NCI-H748 treated with DMSO at 0.1 percent for 48 hours (cell line): ENCODE measurements at regions not wholly inside any gene's neighbourhood (a gene's known extent, or its start where the extent isn't known, plus 50 kb on each side); places are given as distances from the start of the nearest gene placed in this dataset.

ENCODE experiments used
- DNase-seq: peaks from one replicate; lab custom pipeline; 2025; lab: John Stamatoyannopoulos, UW

GRCh38 chr4:156654410-156654809 is 317.2 kb downstream of the PDGFC start:
- DNase-seq = no peak

GRCh38 chr4:156643826-156644225 is 327.8 kb downstream of the PDGFC start:
- no peak for DNase-seq

GRCh38 chr4:156642161-156642560 is 329.4 kb downstream of the PDGFC start:
- DNase-seq = no peak

GRCh38 chr4:156638925-156639605 is 332.5 kb downstream of the PDGFC start:
- DNase-seq = no peak

- no peak for DNase-seq
Observed at GRCh38 chr4:156638334-156638733, 333.3 kb downstream of the PDGFC start.

GRCh38 chr4:156636381-156636780 is 335.2 kb downstream of the PDGFC start:
- DNase-seq = no peak

GRCh38 chr4:156635051-156635450 is 336.5 kb downstream of the PDGFC start:
- DNase-seq = no peak

- no peak for DNase-seq
Observed at GRCh38 chr4:156634612-156635011, 337.0 kb downstream of the PDGFC start.

- no peak for DNase-seq
Observed at GRCh38 chr4:156633847-156634246, 337.8 kb downstream of the PDGFC start.

- DNase-seq = no peak
Observed at GRCh38 chr4:156628858-156629257, 342.7 kb downstream of the PDGFC start.

- DNase-seq = no peak
Observed at GRCh38 chr4:156623376-156623775, 348.2 kb downstream of the PDGFC start.

GRCh38 chr4:156620786-156621185 is 350.8 kb downstream of the PDGFC start:
- DNase-seq = no peak

- DNase-seq = no peak
Observed at GRCh38 chr4:156619154-156619934, 352.3 kb downstream of the PDGFC start.

- DNase-seq = no peak
Observed at GRCh38 chr4:156615066-156615531, 356.5 kb downstream of the PDGFC start.

GRCh38 chr4:156614536-156614935 is 357.1 kb downstream of the PDGFC start:
- DNase-seq = no peak

- DNase-seq = no peak
Observed at GRCh38 chr4:156609421-156609820, 362.2 kb downstream of the PDGFC start.

GRCh38 chr4:156608651-156609050 is 362.9 kb downstream of the PDGFC start:
- no peak for DNase-seq

GRCh38 chr4:156607478-156607857 is 364.1 kb downstream of the PDGFC start:
- DNase-seq = no peak

GRCh38 chr4:156606554-156607477 is 364.8 kb downstream of the PDGFC start:
- no peak for DNase-seq

- peak; percentile 59 for DNase-seq
Observed at GRCh38 chr4:156598138-156598681, 373.4 kb downstream of the PDGFC start.

- DNase-seq = no peak
Observed at GRCh38 chr4:156596706-156597329, 374.8 kb downstream of the PDGFC start.

- DNase-seq = no peak
Observed at GRCh38 chr4:156596026-156596425, 375.6 kb downstream of the PDGFC start.
